ENCODE measurements at regions not wholly inside any gene's neighbourhood (a gene's known extent, or its start where the extent isn't known, plus 50 kb on each side); places are given as distances from the start of the nearest gene placed in this dataset.

DNA sequence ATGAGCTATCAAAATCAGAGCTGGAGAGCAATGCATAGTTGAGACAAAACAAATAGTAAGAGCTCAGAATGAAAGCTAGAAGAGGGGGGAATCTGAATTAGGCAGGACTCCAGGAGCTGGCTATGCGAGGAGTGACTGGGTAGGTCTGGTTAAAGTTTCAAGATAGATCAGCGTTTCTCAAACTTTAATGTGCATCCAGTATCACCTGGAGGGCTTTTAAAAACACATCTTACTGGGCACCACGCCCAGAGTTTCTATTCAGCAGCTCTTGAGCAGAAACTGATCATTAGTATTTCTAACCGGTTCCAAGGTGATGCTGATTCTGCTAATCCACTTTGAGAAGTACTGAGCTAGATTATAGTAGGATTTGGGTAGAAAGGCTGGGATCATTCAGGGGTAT, 96.2 kb upstream of the ACP3 start:
- TF ChIP-seq, protein P1, sequence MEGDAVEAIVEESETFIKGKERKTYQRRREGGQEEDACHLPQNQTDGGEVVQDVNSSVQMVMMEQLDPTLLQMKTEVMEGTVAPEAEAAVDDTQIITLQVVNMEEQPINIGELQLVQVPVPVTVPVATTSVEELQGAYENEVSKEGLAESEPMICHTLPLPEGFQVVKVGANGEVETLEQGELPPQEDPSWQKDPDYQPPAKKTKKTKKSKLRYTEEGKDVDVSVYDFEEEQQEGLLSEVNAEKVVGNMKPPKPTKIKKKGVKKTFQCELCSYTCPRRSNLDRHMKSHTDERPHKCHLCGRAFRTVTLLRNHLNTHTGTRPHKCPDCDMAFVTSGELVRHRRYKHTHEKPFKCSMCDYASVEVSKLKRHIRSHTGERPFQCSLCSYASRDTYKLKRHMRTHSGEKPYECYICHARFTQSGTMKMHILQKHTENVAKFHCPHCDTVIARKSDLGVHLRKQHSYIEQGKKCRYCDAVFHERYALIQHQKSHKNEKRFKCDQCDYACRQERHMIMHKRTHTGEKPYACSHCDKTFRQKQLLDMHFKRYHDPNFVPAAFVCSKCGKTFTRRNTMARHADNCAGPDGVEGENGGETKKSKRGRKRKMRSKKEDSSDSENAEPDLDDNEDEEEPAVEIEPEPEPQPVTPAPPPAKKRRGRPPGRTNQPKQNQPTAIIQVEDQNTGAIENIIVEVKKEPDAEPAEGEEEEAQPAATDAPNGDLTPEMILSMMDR (IDR thresholded peaks at IDR 0.05; ENCODE audit: low read depth, low read length, missing input control) = no peak
- no peak for TF ChIP-seq EGR1 (IDR thresholded peaks at IDR 0.05; ENCODE audit: low read depth in 2 of 2)
- no peak for TF ChIP-seq RAD21 (IDR thresholded peaks at IDR 0.05)
- TF ChIP-seq JUND (IDR thresholded peaks at IDR 0.05) = no peak

All from liver (tissue), 3 donors.